GM23338 (cell line): ENCODE measurements at regions not wholly inside any gene's neighbourhood (a gene's known extent, or its start where the extent isn't known, plus 50 kb on each side); places are given as distances from the start of the nearest gene placed in this dataset.
"Not testable (repeated sequence)": the region's sequence is repeated elsewhere in the genome, so short reads cannot be mapped to it uniquely, and the experiment has no call there.

Experiments used
- CREB1 ChIP-seq: fragments of 250-450 bp; sonication (Bioruptor Pico); IDR thresholded peaks from 2 replicates; pipeline ENCODE4 v1.5.0; 2020; ENCODE audit warnings: low read depth, mild to moderate bottlenecking, moderate library complexity
- CTCF ChIP-seq, 2 experiments: fragments of 200-600 bp in 1 of 2; sonication (generic) in 1 of 2; conservative IDR thresholded peaks; 2 replicates each; pipeline versions ENCODE4 v1.5.1 to v1.6.1; 2016 to 2017; ENCODE audit warnings: antibody characterized with exemption in 2 of 2, low read depth in 2 of 2, mild to moderate bottlenecking in 2 of 2, moderate library complexity in 1 of 2
- ETS1 ChIP-seq: IDR thresholded peaks from 2 replicates; pipeline ENCODE4 v1.6.1; 2016; ENCODE audit warnings: antibody characterized with exemption
- EZH2 ChIP-seq: fragments of 200-600 bp; sonication (generic); IDR thresholded peaks from one replicate; pipeline ENCODE4 v1.8.0; 2017; ENCODE audit warnings: antibody characterized with exemption, mild to moderate bottlenecking, low read depth; ENCODE audit not compliant: unreplicated experiment
- EZH2phosphoT487 ChIP-seq: fragments of 200-600 bp; sonication (generic); IDR thresholded peaks from one replicate; pipeline ENCODE4 v1.8.1; 2018; ENCODE audit warnings: antibody characterized with exemption; ENCODE audit not compliant: unreplicated experiment
- POLR2AphosphoS5 ChIP-seq: IDR thresholded peaks from 2 replicates; pipeline ENCODE4 v1.6.1; 2016; ENCODE audit warnings: antibody characterized with exemption, low read depth
- REST ChIP-seq: IDR thresholded peaks from one replicate; pipeline ENCODE4 v1.6.1; 2018; ENCODE audit warnings: antibody characterized with exemption; ENCODE audit not compliant: unreplicated experiment
- STAT1 ChIP-seq: IDR thresholded peaks from one replicate; pipeline ENCODE4 v1.6.1; 2016; ENCODE audit warnings: antibody characterized with exemption; ENCODE audit not compliant: unreplicated experiment

- not testable (repeated sequence) for TF ChIP-seq CTCF (conservative IDR thresholded peaks at IDR 0.05; ENCODE audit: low read depth in 2 of 2); POLR2AphosphoS5; EZH2; CREB1 (CRISPR knock-in tag); STAT1; REST; ETS1; EZH2phosphoT487
These were observed 196.5 kb upstream of the SSTR1 start for GRCh38 chr14:38011156-38011555.
